ENCODE measurements at regions not wholly inside any gene's neighbourhood (a gene's known extent, or its start where the extent isn't known, plus 50 kb on each side); places are given as distances from the start of the nearest gene placed in this dataset.
"Not testable (repeated sequence)": the region's sequence is repeated elsewhere in the genome, so short reads cannot be mapped to it uniquely, and the experiment has no call there.

DNA sequence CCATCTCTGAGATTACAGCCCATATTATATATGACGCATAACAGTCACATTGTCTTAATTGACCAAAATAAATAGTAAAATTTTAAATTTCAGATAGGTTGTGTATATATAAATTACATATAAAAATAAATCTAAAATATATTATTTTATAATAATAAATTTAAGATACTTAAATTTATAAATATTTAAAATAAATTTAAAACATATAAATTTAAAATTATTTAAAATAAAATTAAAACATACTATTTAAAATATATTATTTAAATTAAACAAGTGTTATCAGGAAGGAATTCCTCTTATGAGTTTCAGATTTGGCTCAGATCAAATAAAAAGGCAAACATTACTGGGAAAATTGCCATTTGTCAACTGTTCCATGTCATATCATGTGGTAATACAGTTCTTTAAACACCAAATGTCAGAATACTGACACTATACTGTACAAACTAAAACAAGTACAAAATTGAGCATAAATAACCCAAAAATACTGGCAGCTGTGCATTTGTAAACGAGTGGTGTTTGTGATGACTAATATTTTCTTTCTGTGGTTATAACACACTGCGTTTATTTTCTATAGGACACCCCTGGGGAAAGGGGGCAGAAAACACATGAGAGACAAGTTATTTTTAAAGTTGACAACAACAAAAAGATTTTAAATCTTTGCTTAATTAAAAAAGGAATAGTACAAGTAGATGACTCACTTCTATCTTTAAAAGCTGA, 71.3 kb upstream of the DGKB start:
- DNase-seq (ENCODE audit: low read depth in 2 of 2) = peak in 1 of 2 donors; percentile 36

GRCh38 chr7:14971678-14972077, 69.1 kb upstream of the DGKB start:
- DNase-seq (ENCODE audit: low read depth in 2 of 2) = not testable (repeated sequence)

DNA sequence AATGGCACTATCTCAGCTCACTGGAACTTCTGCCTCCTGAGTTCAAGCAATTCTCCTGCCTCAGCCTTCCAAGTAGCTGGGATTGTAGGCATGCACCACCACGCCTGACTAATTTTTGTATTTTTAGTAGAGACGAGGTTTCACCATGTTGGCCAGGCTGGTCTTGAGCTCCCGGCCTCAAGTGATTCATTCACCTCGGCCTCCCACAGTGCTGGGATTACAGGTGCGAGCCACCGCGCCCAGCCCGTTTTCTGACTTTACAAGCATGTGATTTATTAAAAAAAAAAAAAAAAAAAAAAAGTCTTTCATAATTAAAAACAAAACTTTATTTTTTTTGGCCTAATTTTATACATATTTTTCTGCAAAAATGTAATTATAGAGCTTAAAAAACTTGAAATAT, 64.8 kb upstream of the DGKB start:
- not testable (repeated sequence) for DNase-seq (ENCODE audit: low read depth in 2 of 2)

DNA sequence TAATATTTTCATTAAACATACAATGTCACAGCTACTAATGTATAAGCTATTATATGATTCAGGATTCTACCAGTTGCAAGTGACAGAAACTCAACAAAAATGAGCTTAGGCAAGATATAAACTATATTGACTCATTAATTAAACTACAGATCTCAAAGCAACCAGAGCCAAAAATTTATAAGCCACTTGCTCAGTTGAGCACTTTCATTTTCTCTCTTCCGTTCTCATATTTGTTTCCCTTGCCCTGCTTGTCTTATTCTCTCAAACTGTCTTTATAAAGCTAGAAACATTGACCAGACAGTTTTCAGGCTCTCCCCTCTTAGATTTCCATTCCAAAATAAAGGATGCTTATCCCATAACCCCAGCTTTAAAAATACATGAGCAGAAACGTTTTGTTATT, 60.2 kb upstream of the DGKB start:
- no peak for DNase-seq (ENCODE audit: low read depth in 2 of 2)

DNA sequence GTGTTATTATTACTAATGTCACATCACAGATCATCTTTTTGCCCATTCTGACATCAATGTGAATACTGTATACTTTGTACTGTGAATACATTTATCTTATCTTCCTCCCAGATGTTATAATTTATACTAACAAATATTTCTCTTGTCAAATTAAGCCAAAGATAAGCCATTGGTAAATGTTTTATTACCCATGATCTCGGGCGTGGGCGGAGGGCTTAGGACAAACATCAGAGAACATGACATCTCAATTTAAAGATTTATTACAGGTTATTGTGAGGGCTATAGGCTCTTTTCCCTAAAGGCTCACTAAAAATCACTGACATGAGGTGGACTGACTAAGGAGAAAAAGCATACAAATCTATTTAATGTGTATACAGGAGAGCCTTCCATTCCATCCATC, 58.2 kb upstream of the DGKB start:
- no peak for DNase-seq (ENCODE audit: low read depth in 2 of 2)

- DNase-seq (ENCODE audit: low read depth in 2 of 2) = no peak
Measured at GRCh38 chr7:14959339-14959738, 56.8 kb upstream of the DGKB start.

GRCh38 chr7:14954035-14954434, 51.5 kb upstream of the DGKB start:
- no peak for DNase-seq (ENCODE audit: low read depth in 2 of 2)
